Forelimb muscle (tissue), 1 donor: ENCODE measurements at regions not wholly inside any gene's neighbourhood (a gene's known extent, or its start where the extent isn't known, plus 50 kb on each side); places are given as distances from the start of the nearest gene placed in this dataset.
"Not testable (repeated sequence)": the region's sequence is repeated elsewhere in the genome, so short reads cannot be mapped to it uniquely, and the experiment has no call there.

Source experiments
- DNase-seq: peaks from one replicate; pipeline ENCODE4 v3.0.0-alpha.2; 2013; ENCODE audit warnings: low read depth

DNA sequence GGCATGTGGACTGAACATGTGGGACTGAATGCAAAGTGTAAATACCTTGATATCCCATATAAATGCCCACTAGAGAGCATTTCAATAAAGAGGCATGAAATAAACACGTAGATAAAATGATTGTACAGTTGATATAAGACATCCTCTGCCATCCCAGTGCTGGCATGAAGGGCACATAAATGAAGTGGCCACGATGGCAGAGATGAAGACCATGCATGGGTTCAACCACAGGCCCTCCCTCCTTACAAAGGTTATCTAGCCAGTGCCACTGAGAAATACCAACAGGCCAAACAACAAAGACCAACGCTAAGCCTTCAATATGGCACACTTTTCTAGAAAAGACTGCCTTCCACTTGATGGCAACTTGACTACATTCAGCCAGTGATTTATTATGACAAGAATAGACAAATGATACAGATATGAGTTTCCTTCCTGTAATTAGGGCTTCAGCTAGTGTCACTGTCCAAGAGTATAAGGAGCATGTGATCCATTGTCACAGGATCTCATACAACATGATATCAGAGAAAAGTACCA is 493.9 kb upstream of the MAP2 start:
- DNase-seq, result no peak

- no peak for DNase-seq
Measured at GRCh38 chr2:208935531-208935930, 488.3 kb upstream of the MAP2 start.

DNA sequence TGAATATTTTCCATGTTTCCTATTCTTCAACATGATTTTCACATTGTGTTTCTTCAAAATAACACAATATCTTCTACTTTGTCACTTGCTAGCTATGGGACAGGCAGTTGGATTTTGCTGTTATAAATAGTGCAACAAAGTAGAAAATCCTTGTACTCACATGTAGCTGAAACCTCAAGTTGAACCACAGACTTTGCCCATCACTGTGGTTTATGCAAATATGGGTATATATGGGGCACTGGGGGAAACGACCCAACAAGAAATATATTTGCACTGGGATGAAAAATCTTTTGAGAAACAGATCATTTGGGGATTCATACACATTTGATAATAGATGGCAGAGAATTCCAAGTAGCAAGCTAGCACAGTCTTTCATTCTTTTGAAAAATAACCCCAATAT is 486.3 kb upstream of the MAP2 start:
- no peak for DNase-seq

- no peak for DNase-seq
Measured at GRCh38 chr2:208939852-208940251, 484.0 kb upstream of the MAP2 start.

DNA sequence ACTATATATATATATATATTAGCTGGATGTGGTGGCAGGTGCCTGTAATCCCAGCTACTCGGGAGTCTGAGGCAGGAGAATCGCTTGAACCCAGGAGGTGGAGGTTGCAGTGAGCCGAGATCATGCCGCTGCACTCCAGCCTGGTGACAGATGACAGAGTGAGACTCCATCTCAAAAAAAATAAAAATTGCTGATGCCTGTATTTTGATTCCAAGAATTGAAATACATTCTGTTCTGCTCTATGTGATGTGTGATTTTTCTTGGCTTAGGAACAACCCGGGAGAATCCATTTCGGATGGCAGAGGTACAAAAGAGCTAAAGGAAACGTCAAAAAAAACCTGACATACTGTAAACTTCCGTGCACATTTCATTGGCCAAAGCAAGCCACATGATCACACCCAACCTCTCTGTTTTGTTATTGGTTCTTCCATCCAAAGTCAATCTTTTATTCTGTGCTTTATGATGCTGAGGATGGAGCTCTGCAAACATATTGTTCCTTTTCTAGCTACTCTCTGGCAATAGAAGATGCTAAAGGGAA is 478.1 kb upstream of the MAP2 start:
- DNase-seq, result no peak

DNA sequence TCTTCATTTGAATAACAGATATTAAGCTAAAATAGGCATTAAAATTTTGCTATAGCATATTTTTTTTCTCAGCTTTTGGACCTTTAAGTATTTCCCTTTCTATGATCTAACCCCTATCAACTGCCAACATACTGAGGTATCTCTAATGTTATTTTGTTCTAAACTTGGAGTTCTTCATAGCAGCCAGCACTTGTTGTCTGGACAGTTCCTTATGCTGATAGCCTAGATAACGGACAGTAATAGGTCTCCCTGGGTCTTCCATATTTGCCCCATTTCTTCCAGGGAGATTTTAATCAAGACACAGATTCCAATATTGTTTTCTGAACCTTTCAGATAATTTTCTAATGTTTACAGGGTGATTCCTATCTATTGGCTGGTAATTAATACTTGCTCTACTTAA is 475.8 kb upstream of the MAP2 start:
- DNase-seq, result no peak

- DNase-seq, result no peak
Measured at GRCh38 chr2:208970070-208970469, 453.8 kb upstream of the MAP2 start.

DNA sequence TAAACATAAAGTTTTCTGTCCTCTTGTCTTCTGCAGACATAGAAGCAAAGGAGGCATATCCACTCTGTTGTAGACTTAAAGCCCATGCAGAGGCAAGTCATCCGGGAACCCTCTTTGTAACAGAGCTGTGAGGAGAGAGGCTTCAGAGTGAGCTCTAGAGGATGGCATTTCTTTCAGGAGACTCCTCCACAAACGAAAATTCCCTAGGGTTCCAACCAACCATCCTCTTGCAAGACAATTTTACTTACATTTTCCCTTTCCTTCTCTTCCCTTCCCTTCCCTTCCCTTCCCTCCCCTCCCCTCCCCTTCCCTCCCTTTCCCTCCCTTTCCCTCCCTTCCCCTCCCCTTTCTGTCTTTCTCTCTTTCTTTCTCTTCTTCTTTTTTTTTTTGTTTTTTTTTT is 446.3 kb upstream of the MAP2 start:
- DNase-seq, result no peak

- no peak for DNase-seq
Measured at GRCh38 chr2:208978946-208979345, 444.9 kb upstream of the MAP2 start.

DNA sequence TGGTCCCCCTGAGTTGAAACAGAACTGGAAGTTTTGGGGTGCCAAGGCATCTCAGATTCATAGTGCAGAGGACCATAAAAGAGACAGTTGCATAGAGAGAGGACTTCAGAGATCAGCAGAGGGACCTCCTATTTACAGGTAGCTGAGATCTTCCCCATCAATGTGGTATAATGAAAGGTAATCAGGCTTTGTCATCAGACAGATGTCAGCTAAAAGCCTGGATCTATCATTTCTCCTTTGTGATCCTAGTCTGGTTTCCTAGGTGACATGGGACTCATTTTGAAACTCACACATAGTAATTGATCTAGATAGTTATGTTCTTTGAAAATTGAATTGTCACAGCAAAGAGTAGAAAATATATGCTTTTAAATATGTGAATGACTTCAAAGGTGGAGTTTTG is 443.5 kb upstream of the MAP2 start:
- no peak for DNase-seq

GRCh38 chr2:208982831-208983230 is 441.0 kb upstream of the MAP2 start:
- DNase-seq, result no peak

DNA sequence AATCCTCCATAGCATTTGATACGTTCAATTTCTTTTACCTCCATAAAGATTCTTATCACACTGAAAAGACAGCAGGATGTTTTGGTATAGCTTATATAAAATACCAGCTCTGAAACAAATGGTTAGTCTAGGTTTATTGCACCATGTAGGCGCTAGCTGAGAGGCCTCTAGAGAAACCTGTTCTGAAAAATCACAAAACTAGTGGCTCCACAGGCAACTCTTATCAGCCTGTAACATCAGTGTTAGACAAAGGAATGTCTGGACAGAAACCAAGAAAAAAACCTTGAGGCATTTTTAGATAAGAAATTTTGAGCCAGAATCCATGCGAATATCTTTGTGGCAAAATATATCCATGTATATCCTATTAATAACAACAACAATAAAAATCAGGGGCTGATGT is 440.4 kb upstream of the MAP2 start:
- DNase-seq, result no peak

DNA sequence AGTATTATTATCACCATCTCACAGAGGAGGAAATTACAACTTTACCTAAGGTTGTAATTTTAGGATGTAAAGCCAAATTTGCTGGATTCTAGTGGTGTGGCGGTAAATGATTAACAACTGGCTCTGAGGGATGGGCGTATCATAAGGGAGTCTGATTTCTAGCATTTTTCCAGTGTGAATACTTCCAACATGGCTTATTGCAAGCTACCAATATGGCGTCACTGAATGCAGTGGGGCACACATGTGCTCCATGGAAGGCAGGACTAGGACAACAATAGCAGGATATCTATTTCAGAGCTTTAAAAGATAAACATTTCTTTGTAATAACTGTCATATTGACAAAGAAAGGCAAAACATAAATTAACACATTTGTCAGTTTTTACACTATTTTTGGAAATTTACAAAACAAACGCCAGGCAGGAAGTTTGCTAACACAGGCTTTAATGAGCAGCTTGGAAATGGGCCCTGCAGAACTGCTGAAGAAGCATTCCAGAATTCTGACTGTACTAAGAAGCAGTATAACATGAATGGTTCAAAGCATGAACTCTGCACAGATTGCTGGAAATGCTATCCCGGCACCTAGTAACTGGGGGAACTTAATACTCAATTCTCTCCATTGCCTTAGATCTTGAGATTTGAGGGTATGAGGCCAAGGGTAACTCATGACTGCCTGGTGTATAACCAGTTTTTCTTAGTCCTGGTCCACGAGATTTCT is 439.3 kb upstream of the MAP2 start:
- no peak for DNase-seq

- no peak for DNase-seq
Measured at GRCh38 chr2:208985644-208986043, 438.2 kb upstream of the MAP2 start.

GRCh38 chr2:208990716-208991115 is 433.1 kb upstream of the MAP2 start:
- no peak for DNase-seq

DNA sequence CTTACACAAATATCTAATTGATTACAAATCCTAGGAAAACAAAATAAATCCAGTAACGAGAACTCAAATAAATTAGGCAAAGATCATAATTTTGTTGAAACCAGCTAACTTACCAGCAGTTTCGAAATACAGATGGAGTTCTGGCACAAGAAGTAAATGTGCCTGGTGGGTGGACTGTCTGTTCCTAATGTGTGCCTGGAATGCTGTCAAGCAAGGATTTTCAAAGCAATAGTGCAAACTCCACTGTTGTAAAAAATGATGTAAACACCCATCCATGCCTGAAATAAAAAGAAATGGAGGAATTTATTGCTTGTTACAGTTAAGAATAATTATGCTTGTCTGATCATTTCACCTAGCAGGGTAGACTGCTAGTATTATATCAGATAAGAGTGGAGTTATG is 423.9 kb upstream of the MAP2 start:
- no peak for DNase-seq

DNA sequence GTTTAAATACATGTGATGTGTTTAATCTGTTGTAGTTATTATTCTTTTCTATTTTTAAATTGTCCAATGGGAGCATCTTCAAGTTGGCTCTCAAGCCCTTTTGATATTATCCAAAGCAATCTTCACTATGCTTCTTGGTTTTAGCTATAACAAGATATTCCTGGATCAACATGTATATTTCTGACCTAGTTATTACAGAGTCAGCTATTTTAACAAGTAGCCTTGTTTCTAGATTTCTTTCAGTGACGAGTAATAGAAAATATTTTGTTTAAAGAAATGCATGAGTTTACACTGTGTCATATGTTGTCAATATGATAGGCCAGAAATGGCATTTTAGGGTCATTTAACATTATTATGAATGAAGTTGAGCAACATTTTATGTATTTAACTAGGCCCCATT is 421.8 kb upstream of the MAP2 start:
- no peak for DNase-seq

DNA sequence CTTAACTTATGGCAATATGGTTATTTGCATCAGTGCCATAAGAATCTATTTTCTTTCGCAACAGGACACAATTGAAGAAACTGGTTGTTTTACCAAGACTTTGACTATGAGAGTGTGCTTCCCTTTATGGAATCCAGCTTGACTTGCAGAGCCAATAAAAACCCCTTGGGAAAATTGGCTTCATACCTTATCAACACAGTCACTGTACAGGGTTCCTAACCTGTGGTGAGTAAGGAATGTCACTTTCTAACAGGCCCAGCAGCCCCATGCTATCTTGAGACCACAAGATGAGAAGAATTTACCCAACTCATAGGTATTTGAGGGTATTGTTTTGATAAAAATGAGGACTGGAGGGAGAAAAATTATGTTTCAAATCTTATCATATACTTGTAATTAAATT is 418.5 kb upstream of the MAP2 start:
- DNase-seq, result no peak

DNA sequence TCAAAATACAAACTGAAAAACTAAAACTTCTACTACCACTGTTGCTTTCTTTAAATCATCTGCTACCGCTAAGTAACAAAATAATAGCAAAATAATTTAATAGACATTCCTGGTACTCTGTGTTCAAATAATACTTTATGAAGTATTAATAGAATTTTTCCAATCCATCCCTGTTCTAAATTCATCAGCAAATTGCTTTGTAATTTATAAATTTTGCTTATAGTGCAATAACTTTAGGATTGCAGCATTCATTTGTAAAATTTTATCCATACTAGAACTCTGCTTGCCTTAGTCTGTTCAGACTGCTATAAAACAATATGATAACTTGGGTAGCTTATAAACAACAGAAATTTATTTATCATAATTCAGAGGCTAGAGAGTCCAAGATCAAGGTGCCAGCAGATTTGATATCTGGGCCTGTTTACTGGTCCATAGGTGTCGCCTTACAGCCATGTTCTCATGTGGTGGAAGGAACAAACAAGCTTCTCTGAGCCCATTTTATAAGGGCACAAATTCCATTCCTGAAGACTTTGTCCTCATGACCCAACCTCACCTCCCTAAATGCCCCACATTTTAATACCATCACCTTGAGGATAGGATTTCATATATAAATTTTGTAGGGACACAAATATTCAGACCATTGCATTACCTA is 415.1 kb upstream of the MAP2 start:
- DNase-seq, result no peak

DNA sequence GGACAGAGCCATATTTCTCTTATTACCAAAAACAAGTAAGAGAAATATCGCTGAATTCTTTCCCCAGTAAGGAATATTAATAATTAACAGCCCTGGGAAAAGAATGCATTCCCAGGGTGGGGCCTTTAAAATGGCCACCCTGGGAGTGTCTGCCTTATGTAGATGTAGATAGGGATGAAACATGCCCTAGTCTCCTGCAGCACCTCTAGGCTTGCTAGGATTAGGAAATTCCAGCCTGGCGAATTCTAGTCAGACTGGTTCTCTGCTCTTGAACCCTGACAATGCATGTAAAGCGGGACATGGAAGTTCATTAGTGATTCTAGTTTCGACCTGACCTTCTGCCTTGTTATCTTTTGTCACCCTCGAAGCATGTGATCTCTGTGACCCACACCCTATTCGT is 405.2 kb upstream of the MAP2 start:
- not testable (repeated sequence) for DNase-seq

DNA sequence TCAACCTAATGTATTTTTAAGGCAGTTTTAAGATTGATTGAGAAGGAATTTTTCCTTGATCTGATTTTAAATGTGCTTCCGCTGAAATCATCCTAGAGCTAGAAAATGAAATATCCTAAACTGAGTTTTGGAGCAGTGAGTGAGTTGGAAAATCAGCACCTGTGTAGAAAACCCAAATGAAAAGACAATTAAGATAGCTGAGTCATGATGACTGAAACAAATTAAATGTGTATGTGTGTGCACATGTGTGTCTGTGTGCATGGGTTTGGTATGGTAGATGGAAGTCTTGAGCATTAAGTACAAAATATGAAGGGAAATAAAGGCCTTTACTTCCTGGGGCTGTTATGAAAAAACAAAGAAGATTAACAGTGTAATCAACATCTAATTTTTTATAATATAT is 394.6 kb upstream of the MAP2 start:
- no peak for DNase-seq

GRCh38 chr2:209044307-209044706 is 379.5 kb upstream of the MAP2 start:
- no peak for DNase-seq

DNA sequence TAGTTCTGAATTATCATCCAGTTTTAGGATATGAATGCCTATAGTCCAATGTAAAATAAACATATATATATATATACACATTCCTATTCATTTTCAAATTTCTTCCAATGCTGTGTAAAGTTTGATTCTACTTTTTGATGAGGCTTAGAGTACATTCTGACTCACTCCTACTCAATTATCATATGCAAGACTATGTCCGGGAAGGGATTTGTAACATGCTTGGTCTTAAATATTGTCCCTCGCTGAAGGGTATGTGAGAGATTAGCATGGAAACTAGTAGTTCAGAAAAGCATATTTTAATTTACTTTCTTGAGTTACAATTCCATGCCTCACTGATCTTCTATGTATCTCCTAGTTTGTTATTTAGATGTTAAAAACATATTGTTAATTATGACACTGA is 377.7 kb upstream of the MAP2 start:
- no peak for DNase-seq
